Hematopoietic multipotent progenitor cell treated with erythropoietin and hydrocortisone succinate and interleukin-3 and kit ligand, for 17 days (in vitro differentiated cells): ENCODE measurements at regions not wholly inside any gene's neighbourhood (a gene's known extent, or its start where the extent isn't known, plus 50 kb on each side); places are given as distances from the start of the nearest gene placed in this dataset.
"Not testable (repeated sequence)": the region's sequence is repeated elsewhere in the genome, so short reads cannot be mapped to it uniquely, and the experiment has no call there.

Experiments used
- DNase-seq: peaks from one replicate; pipeline ENCODE4 v3.0.0-alpha.2; 2015; ENCODE audit warnings: low spot score

DNA sequence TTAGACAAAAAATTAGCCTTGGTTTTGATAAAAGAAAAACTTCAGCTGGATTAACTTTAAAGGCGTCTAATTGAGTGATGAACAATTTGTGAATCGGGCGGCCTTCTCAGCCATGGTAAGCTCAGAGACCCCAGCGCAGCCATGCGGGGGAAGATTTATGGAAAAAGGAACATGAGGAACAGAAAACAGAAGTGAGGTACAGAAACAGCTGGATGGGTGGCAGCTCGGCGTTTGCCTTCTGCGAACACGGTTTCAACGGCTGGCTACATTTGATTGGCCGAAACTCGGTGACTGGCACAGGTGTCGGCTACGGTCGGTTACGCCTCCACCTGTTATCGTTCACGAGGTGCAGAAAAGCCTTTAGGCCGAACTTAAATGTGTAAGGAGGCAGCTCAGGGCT lies 401.4 kb upstream of the FAT1 start:
- no peak for DNase-seq

DNA sequence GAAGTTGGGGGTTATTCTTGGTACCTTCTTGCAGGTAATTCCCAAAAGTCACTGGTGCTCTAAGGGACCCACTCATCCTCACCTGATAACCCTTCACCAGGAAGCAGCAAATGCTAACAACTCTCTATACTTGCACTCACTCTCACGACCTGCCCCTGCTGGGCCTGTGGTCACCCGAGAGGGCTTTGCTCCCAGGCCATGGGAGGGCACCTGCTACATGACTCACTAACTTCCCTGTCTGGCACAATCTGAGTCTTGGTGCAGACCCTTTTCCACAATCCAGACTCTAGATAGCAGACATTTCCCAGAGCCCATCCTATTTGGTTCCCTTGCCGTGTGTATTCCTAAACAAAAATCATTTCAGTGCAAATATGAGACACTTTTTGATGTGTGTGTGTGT lies 403.8 kb upstream of the FAT1 start:
- no peak for DNase-seq

- DNase-seq = no peak
Observed at GRCh38 chr4:187128222-187128621, 404.6 kb upstream of the FAT1 start.

DNA sequence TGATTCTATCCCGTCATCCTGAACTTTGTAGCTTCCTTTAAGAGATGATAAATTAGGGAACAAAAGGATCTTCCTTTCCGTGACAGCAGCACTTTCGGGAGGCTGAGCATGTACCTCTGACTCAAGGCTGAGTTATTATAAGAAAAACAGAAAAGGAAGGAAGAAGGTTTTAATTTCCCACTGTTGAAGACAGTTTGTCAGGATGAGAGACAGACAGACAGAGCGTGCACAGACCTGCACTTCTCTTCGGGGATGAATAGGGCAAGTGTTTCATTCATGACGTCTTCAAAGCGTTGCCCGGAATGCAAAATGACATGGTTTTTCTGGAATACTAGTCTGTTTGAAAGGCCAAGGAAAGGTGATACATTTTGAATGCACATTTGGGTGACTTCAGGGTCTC lies 405.3 kb upstream of the FAT1 start:
- DNase-seq = no peak

DNA sequence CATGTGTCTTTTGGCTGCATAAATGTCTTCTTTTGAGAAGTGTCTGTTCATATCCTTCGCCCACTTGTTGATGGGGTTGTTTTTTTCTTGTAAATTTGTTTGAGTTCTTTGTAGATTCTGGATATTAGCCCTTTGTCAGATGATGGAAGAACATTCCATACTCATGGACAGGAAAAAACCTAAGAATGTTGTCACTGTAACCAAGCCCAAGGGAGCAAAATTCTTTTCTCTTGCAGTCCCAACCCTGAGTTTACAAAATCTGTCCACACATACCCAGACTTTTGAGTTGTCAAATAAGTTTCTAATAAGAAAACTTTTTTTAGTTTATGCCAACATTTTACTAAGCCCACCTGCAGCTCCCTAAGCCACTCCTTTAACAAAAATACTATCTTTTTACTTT lies 408.2 kb upstream of the FAT1 start:
- DNase-seq = not testable (repeated sequence)

- DNase-seq = no peak
Observed at GRCh38 chr4:187135878-187136277, 412.2 kb upstream of the FAT1 start.

DNA sequence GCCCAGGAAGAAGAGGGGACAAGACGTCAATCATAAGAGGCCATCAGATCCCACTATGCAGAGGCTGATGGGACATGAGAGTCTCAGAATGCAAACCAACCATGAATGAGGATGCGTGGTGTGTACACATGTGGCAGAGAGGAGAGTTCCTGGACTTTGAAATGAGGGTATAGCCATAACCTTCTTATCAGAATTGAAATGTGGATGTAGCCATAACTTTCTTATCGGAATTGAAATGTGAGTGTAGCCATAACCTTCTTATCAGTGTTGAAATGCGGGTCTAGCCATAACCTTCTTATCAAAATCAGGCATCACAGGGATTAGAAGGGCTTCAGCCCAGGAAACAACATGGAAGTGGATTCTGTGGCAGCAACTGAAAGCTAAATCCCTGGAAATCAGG lies 415.5 kb upstream of the FAT1 start:
- no peak for DNase-seq

DNA sequence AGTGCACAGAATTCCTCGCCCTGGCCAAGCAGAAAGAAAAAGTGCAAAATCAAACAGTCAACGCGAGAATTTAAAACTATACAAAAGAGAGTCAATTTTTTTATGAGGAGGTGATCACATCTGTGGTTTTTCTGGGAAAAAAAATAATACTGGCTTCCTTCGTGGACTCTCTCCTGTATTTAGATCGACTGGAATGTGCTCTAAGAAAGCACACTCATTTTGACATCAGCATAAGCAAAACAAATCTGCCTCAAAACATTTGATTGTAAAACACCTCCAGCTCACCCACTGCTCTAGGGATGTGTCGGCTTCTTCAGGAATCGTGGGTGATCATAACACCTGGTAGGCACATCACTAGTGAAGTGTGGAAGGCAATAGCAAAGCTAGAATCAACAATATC lies 417.4 kb upstream of the FAT1 start:
- no peak for DNase-seq

GRCh38 chr4:187149229-187149945 lies 425.7 kb upstream of the FAT1 start:
- DNase-seq = no peak

DNA sequence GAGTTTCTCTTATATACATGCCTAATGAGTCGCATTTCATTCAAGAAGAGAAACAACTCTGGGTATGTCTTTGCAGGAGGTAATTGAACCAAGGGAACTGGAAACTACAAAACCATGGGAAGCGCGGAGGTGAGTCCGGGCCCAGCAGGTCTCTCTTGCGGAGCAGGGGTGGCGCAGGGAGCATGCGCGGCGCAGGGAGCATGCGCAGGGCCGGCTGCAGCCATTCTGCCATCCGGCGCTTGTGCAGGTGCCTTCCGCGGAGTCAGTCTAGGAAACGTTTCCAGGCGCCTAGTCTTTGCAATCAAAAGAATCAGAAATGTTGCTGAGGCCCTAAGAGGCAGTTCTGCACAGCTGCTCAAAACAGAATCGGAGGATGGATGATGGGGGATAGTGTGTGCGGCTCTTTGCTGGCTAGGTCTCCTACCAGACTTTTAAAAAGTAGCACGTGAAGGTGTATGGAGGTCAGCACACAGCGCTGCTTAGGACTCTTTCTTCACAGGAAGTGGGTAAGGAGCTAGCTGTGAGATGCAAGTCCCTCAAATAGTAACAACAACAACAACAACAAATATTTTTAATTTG lies 433.8 kb upstream of the FAT1 start:
- DNase-seq = no peak

DNA sequence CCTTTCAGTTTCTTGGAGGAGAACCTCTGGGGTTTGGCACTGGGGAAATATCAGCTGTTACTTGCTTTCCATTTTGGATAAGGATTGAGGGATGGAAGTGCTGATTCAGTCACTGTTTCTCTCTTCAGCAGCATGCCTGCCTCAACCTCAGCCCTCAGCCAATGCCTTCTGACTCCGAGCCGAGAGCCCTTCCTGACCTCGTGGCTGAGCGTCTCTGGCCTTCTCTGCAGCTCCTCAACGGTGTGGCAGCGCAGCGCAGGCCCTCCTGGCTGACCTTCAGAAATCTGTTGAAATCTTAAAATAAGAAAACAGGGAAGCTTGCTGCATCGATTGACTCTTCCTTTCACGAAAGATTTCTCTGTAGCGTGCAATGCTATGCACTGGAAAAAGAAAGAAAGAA lies 434.3 kb upstream of the FAT1 start:
- DNase-seq = no peak

DNA sequence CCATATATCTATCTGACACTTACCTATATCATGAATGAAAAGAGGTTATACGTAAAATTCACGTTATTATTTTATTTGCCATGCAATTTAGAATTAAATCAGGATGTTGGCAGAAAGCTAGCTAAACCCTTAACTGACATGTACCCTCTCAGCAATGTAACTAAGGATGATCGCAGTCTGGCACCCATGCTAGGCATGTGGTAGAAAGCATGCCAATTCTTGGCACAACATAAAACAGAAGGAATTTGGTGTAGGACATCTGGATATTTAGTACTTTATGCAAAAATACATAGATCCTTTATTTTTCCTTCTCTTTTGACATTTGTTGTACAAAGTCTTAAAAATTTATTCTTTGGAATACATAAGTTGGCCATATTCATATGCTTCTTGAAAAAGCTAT lies 436.8 kb upstream of the FAT1 start:
- no peak for DNase-seq

GRCh38 chr4:187166886-187167512 lies 443.3 kb upstream of the FAT1 start:
- DNase-seq = no peak

DNA sequence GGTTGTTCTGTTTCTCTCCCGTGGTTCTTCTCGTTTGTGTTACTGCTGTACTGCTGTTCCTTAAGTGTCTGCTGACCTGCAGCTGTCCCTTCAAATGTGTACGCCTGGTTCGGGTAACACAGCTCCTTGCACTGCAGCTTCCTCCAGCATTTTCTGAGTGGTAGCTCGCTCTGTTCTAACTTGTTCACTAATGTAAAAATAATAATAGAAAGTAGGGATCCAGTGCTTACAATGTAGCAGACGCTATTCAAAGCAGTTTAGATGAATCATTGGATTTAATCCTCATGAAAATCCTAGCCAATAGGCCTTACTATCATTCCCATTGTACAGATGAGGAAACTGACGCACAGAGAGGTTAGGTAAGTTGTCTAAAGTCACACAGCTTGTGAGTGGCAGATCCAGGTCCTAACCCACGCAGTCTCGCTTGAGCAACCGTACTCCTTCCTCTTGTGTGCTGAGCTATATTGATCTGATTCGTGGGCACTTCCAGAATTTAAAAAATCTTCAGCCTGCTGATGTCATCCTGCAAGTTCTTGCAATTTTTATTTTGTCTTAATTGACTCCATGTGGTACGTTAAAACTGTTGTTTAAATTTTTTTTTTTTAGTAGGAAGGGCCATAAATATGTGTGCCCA lies 448.2 kb upstream of the FAT1 start:
- no peak for DNase-seq

- DNase-seq = no peak
Observed at GRCh38 chr4:187172340-187172761, 448.7 kb upstream of the FAT1 start.

DNA sequence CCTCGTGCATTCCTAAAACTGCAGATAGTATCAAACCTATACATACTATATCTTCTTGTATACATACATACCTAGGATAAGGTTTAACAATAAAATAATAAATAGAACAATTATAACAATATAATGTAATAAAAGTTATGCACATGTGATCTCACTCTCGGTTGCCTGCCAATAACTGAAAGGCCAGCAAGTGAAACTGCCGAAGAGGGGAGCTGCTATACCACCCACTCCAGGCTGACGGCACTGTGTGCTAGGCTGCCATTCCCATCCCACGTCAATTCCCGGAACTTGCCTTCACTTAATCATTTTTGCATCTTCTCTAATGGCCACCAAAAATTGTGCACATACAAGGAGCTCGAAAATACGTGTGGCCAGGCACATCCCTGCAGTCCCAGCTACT lies 451.1 kb upstream of the FAT1 start:
- no peak for DNase-seq

- no peak for DNase-seq
Observed at GRCh38 chr4:187175197-187175596, 451.5 kb upstream of the FAT1 start.

DNA sequence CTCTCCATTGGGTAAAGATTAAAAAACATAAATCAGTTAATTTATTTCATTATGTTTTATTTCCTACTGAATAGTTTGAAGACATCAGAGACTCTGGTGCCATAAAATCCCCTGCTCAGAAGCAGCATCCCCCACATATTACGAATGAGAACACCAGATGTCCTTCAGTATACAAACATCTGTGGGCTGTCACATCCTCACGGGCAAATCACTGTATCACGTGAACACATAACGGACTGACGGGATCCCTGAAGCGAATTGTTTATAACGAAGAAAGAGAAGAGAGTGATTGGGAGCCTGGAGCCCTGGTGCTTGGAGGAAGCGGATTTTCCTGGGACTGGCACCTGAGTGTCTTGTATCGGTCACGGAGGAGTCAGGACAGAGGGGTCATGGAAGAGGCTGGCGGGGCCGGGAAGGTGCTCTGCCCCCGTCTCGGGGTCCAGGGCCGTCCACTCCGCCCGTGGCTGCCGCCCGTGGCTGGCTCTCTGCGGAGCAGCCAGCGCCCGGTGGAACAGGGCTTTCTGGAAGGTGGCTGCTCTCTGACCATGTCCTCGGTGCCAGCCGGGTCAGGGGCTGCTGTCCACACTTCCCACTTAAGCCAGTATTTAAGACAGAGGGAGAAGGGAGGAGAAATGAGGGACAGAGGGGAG lies 452.7 kb upstream of the FAT1 start:
- DNase-seq = no peak

DNA sequence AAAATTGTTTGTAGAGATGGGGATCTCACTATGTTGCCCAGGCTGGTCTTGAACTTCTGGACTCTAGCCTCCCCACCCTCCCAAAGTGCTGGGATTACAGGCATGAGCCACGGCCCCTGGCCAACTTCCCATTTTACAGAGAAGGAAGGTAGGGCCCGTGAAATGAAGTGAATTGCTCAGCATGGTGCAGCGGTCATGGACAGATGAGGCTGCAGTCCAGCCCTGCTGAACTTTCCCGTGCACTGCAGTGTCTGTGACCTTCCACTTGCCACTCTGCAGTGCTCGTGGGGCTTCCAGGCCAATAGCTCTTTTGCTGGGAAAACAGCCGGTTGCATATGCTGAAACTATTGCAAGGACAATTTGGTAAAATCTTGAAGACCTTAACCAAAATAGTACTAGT lies 454.4 kb upstream of the FAT1 start:
- DNase-seq = no peak

- DNase-seq = no peak
Observed at GRCh38 chr4:187178587-187178986, 454.9 kb upstream of the FAT1 start.

GRCh38 chr4:187179086-187180058 lies 455.7 kb upstream of the FAT1 start:
- no peak for DNase-seq

GRCh38 chr4:187181054-187181453 lies 457.4 kb upstream of the FAT1 start:
- no peak for DNase-seq
